Endothelial cell of umbilical vein (primary cell): ENCODE measurements at regions not wholly inside any gene's neighbourhood (a gene's known extent, or its start where the extent isn't known, plus 50 kb on each side); places are given as distances from the start of the nearest gene placed in this dataset.

Experiments used
- BruUV-seq: library from RNA; stranded (reverse); fragments of 400-500 nt; replicated peaks from 2 replicates; lab custom pipeline; 2021; lab: Mats Ljungman, UMichigan
- CTCF ChIA-PET: fragments of 300-600, 350-600 bp; sonication (Branson Sonifier 250); formaldehyde crosslinking; loops from one replicate; lab custom pipeline; 2021; ENCODE audit warnings: antibody characterized with exemption, inconsistent platforms; lab: Charles Lee
- POLR2A ChIA-PET: fragments of 300-600, 350-600 bp; sonication (Branson Sonifier 250); formaldehyde crosslinking; loops from one replicate; lab custom pipeline; 2021; ENCODE audit warnings: antibody characterized with exemption, inconsistent platforms; lab: Charles Lee
- DNase-seq: peaks from one replicate; pipeline ENCODE4 v3.0.0-alpha.2; 2011; ENCODE audit warnings: low read depth, low spot score
- FAIRE-seq: peaks from 2 replicates; lab custom pipeline; 2011; peaks lifted over from hg19 to GRCh38; lab: Jason Lieb, UNC
- H2AFZ ChIP-seq: 2 replicates; pipeline ENCODE4 v1.6.0; 2012; ENCODE audit warnings: low read depth, low read length, control low read depth, inconsistent platforms
- H3K27ac ChIP-seq: 2 replicates; pipeline ENCODE4 v1.5.1; 2011; ENCODE audit warnings: low read depth, mild to moderate bottlenecking, control low read depth, low read length, moderate library complexity; ENCODE audit not compliant: insufficient read depth
- H3K27me3 ChIP-seq, 2 experiments: 2 replicates each; pipeline versions ENCODE4 v1.6.0 to v1.6.1; 2011; ENCODE audit warnings: low read length in 2 of 2, mixed read lengths in 1 of 2; ENCODE audit not compliant: control insufficient read depth in 2 of 2, insufficient read depth in 2 of 2
- H3K36me3 ChIP-seq, 2 experiments: 2 replicates in 1 of 2; 3 replicates in 1 of 2; pipeline ENCODE4 v1.5.1; 2011; ENCODE audit warnings: low read length in 2 of 2, mild to moderate bottlenecking in 1 of 2, moderate library complexity in 1 of 2; ENCODE audit not compliant: control insufficient read depth in 2 of 2, insufficient read depth in 2 of 2; ENCODE audit errors: extremely low read depth in 1 of 2
- H3K4me1 ChIP-seq: 3 replicates; pipeline ENCODE4 v1.5.1; 2011; ENCODE audit warnings: mild to moderate bottlenecking, low read length; ENCODE audit not compliant: control insufficient read depth, insufficient read depth; ENCODE audit errors: extremely low read depth
- H3K4me2 ChIP-seq: 2 replicates; pipeline ENCODE4 v1.6.1; 2011; ENCODE audit warnings: low read length, control low read depth, mixed read lengths; ENCODE audit not compliant: insufficient read depth
- H3K4me3 ChIP-seq, 3 experiments: fragments of 200-600 bp in 1 of 3; sonication (generic), shearing (Covaris generic) in 1 of 3; replicated peaks in 1 of 3; 2 replicates each; pipeline ENCODE4 v1.5.1; 2011 to 2016; ENCODE audit warnings: control low read depth in 3 of 3, low read length in 3 of 3, mild to moderate bottlenecking in 2 of 3, inconsistent platforms in 1 of 3, low read depth in 1 of 3, moderate library complexity in 1 of 3; ENCODE audit not compliant: insufficient read depth in 1 of 3
- H3K79me2 ChIP-seq: 2 replicates; pipeline ENCODE4 v1.6.0; 2012; ENCODE audit warnings: low read length, inconsistent platforms; ENCODE audit not compliant: control insufficient read depth, insufficient read depth
- H3K9ac ChIP-seq: replicated peaks from 2 replicates; pipeline ENCODE3; 2011; ENCODE audit warnings: low read length, control low read depth; ENCODE audit not compliant: insufficient read depth; ENCODE audit errors: extremely low read depth
- H3K9me1 ChIP-seq: replicated peaks from 3 replicates; pipeline ENCODE4 v1.6.0; 2011; ENCODE audit warnings: mild to moderate bottlenecking, low read length; ENCODE audit not compliant: control insufficient read depth, insufficient read depth; ENCODE audit errors: extremely low read depth
- H3K9me3 ChIP-seq: replicated peaks from 2 replicates; pipeline ENCODE4 v1.5.1; 2012; ENCODE audit warnings: low read length, inconsistent platforms; ENCODE audit not compliant: control insufficient read depth, insufficient read depth
- H4K20me1 ChIP-seq: replicated peaks from 2 replicates; pipeline ENCODE3; 2011; ENCODE audit warnings: mild to moderate bottlenecking, low read length; ENCODE audit not compliant: control insufficient read depth, insufficient read depth; ENCODE audit errors: extremely low read depth
- EZH2 ChIP-seq: IDR thresholded peaks from 2 replicates; pipeline ENCODE4 v1.6.1; 2012; ENCODE audit warnings: borderline replicate concordance, low read depth, mild to moderate bottlenecking, moderate library complexity, low read length, inconsistent platforms; ENCODE audit not compliant: severe bottlenecking
- FOS ChIP-seq: IDR thresholded peaks from 2 replicates; pipeline ENCODE4 v1.6.1; 2011; ENCODE audit warnings: mild to moderate bottlenecking, low read length, moderate library complexity, borderline replicate concordance; ENCODE audit not compliant: insufficient read depth
- GATA2 ChIP-seq: IDR thresholded peaks from 2 replicates; pipeline ENCODE4 v1.7.0; 2011; ENCODE audit warnings: low read depth, mild to moderate bottlenecking, moderate library complexity, mixed read lengths, low read length; ENCODE audit not compliant: insufficient read length, insufficient read depth
- JUN ChIP-seq: IDR thresholded peaks from 2 replicates; pipeline ENCODE4 v1.6.1; 2011; ENCODE audit warnings: borderline replicate concordance, low read depth; ENCODE audit not compliant: insufficient read length, insufficient read depth
- MAX ChIP-seq: IDR thresholded peaks from 2 replicates; pipeline ENCODE4 v1.6.1; 2011; ENCODE audit not compliant: insufficient read depth, insufficient read length
- MYC ChIP-seq: IDR thresholded peaks from one replicate; pipeline ENCODE4 v1.6.1; 2011; ENCODE audit warnings: mild to moderate bottlenecking, low read depth, low read length
- POLR2A ChIP-seq: IDR thresholded peaks from 2 replicates; pipeline ENCODE4 v1.6.1; 2012; ENCODE audit warnings: low read depth, mild to moderate bottlenecking, control low read depth, low read length
- POLR2AphosphoS5 ChIP-seq: IDR thresholded peaks from 2 replicates; pipeline ENCODE4 v1.6.1; 2012; ENCODE audit warnings: low read depth, mild to moderate bottlenecking, control low read depth, low read length, moderate library complexity; ENCODE audit not compliant: insufficient read depth
- dilution Hi-C: fragments of 300-500 bp; cut with MboI; formaldehyde crosslinking; loops from one replicate; pipeline ENCODE4 v1.15.0; 2019; ENCODE audit warnings: low sequenced_read_pairs; ENCODE audit not compliant: extremely low pct_ligation_motif_present
- intact Hi-C: fragments of 100-400 bp; cut with micrococcal nuclease; formaldehyde crosslinking; loops from one replicate; pipeline ENCODE4 v1.10.0; 2022

- ChIA-PET POLR2A (no interaction called here), CTCF (no interaction called here)
- Histone ChIP-seq H3K9ac (no peak overlapping the region), H3K9me1 (no peaks in the 10 kb centered on the region), H3K79me2 (no peaks in the 10 kb centered on the region), H3K4me1 (no peaks in the 10 kb centered on the region), H4K20me1 (no peaks in the 10 kb centered on the region), H3K27ac (no peak overlapping the region), H3K27me3 (no peaks in the 10 kb centered on the region), H3K36me3 (no peaks in the 10 kb centered on the region), H3K4me3 (no peak overlapping the region), H3K9me3 (peaks cover 3% of the 10 kb centered on the region), H2AFZ (no peak overlapping the region), H3K4me2 (no peak overlapping the region)
- TF ChIP-seq JUN: no peak
- no peak for TF ChIP-seq MYC
- no peak for TF ChIP-seq MAX
- TF ChIP-seq EZH2: no peak
- no peak for TF ChIP-seq GATA2
- TF ChIP-seq POLR2A: no peak
- intact Hi-C loops: no loop called here
- FAIRE-seq (no peak), DNase-seq (no peak)
- dilution Hi-C loops: no loop called here
- BruUV-seq: no TSS peak
Observed at GRCh38 chr5:6915574-6915973, 202.3 kb downstream of the TENT4A start.

GRCh38 chr5:6918255-6918654, 205.0 kb downstream of the TENT4A start:
- dilution Hi-C loops: no loop called here
- intact Hi-C loops: no loop called here
- no TSS peak for BruUV-seq
- TF ChIP-seq MAX: no peak
- TF ChIP-seq FOS: no peak
- no peak for TF ChIP-seq POLR2AphosphoS5
- ChIA-PET POLR2A (no interaction called here), CTCF (no interaction called here)
- no peak for FAIRE-seq
- Histone ChIP-seq H3K9me1 (no peaks in the 10 kb centered on the region), H3K9me3 (no peaks in the 10 kb centered on the region), H3K27ac (no peak overlapping the region), H3K79me2 (no peaks in the 10 kb centered on the region), H3K4me3 (no peak overlapping the region), H3K36me3 (no peaks in the 10 kb centered on the region), H3K4me2 (no peak overlapping the region), H4K20me1 (no peaks in the 10 kb centered on the region), H3K27me3 (no peaks in the 10 kb centered on the region), H2AFZ (no peak overlapping the region), H3K9ac (no peak overlapping the region), H3K4me1 (no peaks in the 10 kb centered on the region)
- DNase-seq: no peak
